Activated CD8-positive, alpha-beta memory T cell treated with anti-CD3 and anti-CD28 coated beads for 4 hours (primary cell): ENCODE measurements at regions not wholly inside any gene's neighbourhood (a gene's known extent, or its start where the extent isn't known, plus 50 kb on each side); places are given as distances from the start of the nearest gene placed in this dataset.
A peak's percentile ranks its signal among the peaks of the same experiment; 100 is the strongest.

Source experiments
- DNase-seq, 2 donors: peaks; one replicate each; pipeline ENCODE4 v3.0.0-alpha.2; 2020; ENCODE audit warnings: low read depth in 2 of 2

DNA sequence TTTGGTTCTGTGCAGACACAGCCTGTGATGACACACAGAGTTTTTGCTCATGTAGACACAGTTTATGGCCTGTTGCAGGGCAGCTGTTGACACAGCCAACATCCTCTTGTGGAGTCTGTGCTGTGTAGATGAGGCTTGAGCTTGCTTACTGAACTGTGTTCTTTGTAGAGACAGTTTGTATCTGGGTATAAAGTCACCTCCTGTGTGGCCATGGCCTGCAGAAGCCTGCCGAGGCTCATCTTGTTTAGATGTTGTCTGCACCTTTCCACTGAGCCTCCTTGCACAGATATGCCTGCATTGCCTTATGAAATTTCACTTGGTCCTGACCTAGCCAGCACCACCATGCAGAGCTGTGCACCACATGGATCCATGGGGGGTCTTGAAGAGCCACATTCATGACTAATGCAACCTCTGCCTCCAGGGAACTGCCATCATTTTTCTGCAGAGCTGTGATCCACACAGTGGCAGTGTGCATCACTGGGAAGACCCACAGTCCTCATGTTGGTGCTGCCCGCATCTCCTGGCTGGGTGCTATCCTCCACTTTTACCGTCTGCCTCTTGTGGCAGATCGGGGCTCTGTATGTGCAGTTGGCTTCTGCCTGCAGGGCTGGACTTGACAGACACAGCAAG, 198.0 kb upstream of the MAMLD1 start:
- no peak for DNase-seq

DNA sequence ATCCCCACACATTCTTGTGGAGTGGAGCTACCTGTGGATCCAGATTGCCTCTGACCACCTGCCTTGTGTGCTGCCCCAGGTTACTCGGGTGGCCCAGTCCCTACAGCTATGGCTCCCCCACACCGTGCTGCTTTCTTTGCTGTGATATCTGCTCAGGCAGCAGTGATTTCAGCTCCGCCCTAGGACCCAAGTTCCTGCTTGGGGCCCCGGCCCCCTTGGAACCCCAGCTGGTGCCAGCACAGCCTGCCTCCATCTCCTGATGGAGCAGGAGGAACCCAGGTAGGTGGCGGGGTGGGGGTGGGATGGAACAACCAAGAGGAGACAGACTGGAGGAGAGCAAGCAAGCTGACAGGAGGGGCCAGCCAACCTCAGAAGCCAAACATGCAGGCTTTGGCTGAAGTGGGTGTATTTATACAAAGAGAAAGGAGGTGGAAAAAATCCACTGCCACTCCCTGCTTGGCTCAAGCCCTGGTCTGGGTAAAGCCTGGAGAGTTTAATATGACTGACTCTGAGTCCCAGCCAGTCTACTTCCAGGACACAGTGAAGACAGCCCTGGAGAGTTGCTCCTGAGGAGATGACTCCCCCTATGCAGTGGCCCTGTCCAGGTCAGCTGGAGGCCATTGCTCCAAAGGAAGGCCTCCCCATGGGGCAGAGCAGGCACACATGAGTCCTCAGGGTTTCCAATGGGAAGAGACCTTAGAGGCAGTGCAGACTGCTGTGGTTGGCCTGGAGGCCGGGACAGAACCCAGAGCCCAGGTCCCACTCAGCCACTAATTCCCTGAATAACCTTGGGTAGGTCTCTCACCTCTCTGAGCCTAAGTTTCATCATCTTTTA, 197.1 kb upstream of the MAMLD1 start:
- DNase-seq = no peak

DNA sequence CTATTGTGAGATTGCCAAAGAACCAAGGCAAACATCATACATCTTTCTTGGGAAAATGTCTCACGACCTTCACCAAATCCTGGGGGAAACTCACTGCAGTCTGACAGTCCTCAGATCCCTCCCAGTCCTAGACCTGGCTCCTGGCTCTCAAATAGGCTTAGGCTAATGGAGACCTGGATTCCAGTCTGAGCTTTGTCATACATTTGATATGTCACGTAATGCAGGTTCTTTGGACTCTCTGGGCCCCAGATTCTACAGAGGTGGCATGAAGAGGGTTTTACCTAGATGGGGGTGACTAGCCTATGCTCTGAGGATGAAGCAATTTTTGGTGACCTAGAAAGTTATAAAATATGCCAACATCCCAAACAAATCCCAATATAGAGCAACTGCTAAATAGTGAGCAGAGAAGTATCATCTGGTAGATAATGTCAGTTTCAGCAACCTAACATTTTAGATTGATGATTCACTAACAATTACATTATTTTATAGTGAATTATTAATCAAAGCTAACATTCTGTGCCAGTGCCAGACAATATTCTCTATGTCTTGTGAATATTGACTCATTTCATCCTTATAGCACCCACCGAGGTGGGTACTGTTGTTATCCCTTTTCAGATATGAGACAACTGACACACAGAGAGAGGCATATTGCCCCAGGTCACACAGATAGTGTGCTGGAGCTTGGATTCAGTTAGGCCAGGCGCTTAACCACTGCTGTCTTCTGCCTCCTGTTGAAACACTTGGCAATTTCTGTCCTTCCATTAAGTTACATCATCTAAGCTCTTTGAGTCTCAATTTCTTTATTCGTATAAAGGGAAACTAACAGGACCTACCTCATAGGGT, 195.4 kb upstream of the MAMLD1 start:
- DNase-seq = no peak

DNA sequence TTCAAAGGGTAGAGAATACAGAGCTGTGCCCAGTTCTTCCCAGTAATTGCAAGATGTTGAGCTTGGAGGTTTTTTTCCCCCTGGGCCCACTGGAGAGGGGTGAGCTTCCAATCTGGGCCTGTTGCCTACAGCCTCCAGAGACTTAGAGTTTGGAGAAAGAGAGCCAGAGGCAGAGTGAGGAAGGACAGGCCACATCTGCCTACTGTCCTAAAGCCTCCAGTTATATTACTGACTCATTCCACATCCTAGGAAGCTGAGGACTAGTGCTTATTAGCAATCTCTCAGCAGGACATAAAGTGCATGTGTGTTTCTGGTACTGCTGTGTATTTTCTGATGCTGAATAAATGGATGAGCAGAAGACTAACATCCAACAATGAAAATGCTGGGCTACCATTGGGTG, 181.0 kb upstream of the MAMLD1 start:
- no peak for DNase-seq

DNA sequence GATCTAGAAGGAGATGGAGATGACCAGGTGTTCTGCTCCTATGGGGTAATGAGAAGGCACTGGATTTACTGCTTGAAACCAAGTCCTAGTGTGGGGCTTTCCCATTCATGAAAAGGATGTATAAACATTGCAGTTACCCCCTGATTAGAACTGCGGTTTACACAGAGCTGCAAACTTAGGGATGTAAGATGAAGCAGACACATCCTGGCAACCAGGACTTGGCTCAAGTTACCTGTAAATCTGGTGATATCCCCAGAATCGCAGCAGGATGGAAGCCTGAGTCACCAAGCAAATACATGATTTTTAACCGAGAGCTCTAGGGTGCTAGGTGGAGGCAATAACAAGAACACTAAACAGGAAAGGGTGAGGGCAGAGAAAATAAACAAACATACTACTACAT, 178.6 kb upstream of the MAMLD1 start:
- DNase-seq = no peak

DNA sequence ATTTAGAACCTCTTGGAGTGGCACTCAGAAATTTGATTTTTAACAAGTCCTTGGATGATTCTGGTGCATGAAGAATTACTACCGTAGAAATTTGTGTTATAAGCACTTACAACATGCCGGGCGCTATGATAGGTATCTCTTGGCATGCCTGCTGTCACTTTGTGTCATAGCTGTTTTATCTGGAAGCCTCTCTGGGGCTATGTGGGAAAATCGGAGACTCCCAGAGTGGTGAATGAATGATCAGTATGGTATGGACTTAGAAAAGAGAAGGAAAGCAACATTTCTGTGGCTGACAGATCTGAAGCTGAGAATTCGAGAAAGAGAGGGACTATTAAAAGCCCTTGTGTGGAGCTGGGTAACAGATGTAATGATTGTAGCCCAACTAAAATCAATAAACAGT, 177.4 kb upstream of the MAMLD1 start:
- no peak for DNase-seq

DNA sequence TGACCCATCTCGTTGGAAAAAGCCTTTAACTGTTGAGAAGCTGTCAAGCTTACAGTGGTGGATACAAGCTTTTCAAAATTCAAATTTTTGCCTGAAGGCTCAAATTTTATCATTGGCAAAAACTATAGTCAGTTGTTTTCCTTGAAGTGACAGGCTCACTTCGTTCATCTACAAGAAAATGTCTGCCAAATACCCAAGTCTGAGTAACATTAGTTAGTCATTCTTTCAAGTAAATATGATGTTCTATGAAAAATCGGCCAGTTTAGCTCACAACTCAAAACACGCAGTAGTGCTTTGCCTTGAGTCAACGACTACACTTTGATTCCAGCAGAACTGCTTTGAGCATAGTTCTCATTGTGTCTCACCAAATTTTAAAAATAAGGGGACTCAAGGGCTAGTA, 170.3 kb upstream of the MAMLD1 start:
- DNase-seq = no peak

DNA sequence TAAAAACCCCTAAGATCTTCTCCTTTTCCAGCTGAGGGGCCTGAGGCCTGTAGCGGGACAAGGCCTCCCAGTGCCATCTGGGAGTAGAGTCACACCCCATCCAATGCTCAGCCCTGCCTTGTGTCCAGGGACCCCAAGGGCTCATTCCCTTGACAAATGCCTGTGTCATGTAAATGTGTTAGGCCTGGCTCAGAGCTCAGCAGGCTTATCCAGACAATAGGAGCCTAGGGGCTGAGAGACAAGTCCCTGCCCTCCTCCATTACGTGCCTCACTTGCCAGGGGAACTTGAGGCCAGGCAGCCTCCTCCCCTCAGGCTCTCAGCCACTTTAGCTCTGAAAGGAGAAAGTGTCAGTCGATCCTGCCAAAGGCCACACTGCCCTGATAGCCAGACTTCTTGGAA, 166.8 kb upstream of the MAMLD1 start:
- no peak for DNase-seq

DNA sequence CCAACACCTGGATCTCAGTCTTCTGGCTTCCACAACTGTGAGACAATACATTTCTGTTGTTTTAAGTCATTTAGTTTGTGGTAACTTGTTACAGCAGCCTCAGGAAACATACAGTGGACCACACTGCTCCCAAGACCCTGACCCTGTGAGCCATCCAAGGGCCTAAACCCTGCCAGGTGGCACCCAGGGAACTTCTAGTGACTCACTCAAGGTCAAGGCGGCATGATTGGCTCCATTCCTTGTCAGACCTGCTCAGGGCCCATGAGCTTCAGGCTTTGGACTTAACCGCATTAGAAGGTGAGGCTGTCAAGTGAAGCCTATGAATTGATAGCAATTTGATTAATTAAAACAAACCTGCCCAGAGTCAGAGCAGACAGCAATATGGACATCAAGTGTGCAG, 165.7 kb upstream of the MAMLD1 start:
- DNase-seq = no peak

DNA sequence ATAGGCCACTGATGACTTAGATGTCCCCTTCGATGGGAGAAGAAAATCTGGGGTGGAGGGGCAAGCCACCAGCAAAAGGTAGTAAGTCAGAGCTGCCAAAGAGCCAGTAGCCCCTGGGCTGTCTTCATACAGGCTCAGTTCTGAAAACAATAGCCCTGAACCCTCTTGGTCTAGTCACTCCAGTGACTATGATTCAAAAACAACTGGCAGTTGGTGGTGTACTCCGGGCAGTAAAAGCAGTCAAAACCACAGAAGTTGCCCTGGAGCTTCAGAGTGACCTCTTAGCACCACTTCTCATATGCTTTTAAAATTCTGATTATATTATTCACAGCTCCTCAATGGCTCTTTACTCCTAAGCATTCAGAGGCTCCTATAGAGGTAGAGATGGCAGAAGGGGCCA, 164.3 kb upstream of the MAMLD1 start:
- no peak for DNase-seq

DNA sequence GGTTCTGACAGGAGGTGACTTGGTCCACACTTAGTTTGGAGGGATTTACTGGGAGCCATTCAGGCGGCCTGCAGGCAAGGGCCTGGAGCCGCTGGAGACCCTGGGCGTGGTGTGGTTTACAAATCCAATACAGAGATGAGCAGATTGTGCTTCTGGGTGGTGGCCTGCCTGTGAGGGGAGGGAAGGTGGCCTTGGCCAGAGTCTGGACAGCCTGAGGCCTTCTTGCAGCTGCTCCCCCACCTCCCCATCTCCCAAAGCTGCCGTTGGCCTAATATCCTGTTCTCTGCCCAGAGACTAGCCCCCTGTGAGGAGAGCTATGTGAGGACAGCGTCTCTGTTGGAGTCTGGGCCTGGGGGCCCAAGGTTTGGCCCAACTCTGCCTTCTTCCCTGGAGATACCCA, 163.9 kb upstream of the MAMLD1 start:
- no peak for DNase-seq

DNA sequence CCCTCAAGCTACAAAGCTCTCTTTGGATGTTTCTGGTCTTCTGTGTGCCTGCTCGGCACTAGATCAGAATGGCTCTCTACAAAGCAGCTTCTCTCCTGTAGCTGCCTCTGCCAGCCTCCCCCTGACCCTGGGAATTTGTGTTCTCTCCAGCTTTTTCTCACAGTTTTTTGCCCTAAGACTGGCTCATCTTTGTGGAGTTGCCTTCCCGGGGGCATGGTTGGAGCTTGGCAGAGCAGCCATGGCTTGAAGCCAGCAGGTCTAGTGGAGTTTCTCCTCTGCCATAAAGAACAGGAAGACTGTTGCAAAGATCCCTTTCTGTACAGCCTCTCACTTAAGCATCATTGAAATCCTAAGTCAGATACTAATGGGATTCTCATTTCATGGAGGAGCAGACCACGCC, 163.3 kb upstream of the MAMLD1 start:
- DNase-seq = no peak

DNA sequence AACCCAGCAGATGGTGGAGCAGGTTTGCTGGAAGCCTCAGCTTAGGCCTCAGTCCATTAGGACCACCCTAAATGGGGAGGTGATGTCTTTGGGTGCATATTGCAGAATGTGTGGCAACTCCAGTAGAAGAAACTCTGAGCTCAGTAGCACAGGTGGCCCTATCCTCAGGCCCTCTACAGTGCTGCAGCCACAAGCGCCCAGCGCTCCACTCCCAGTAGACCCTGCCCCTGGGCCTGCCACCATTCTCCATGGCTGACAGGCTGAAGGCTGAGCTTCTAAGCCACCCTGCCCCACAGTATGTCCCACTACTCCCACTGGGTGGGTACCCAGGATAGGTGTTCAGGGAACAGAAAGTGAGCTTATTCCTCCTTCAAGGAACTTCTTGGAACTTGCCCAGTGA, 162.8 kb upstream of the MAMLD1 start:
- no peak for DNase-seq

DNA sequence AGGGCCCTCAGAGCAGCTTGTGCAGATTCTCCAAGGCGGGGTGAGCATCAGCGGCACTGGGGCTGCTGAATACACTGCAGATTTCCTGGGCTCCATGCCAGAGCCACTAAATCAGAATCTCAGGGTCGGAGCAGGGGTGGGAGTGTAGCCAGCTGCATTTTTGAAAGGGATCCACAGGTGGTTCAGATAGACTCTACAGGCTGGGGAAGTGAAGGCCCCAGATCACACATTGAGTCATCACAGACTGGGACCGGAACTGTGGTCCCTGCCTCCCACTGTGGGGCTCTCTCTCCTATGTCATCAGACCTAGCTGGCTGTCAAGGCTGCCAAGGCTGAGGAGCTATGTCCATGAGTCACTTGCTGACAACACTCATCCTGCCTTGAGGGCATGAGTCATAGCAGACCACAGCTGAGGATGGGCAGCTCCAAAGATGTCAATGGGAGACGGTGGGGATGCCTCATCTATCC, 162.3 kb upstream of the MAMLD1 start:
- peak; percentile 6 to 27 for DNase-seq

DNA sequence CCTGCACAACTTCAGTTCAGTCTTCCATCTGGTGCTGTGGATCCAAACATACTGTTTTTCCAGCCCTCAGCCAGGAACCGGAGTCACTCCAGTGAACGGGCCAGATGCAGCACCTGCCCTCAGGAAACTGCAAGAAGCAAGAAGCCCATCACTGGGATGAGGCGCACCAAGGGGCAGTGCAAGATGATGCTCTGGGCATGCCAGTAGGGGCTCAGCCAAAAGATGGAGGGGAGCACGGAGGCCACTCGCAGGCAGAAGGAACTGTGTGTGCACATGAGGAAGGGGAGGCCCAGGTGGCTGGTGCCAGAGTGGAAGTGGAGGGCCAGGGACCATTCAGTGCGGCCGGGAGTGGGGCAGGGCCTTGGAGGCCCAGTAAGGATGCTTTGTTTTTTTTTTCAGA, 161.7 kb upstream of the MAMLD1 start:
- no peak for DNase-seq

DNA sequence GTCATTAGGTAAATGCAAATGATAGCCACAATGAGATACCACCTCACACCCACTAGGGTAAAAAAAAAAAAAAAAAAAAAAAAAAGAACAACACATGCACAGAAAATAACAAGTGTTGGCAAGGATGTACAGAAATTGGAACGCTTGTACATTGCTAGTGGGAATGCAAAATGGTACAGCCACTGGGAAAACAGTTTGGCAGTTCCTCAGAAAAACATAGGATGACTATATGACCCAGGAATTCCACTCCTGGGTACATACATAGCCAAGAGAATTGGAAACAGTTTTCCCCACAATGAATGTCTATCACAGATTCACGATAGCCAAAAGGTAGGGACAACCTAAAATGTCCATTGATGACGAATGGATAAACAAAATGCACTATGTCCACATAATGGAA, 161.3 kb upstream of the MAMLD1 start:
- DNase-seq = no peak

DNA sequence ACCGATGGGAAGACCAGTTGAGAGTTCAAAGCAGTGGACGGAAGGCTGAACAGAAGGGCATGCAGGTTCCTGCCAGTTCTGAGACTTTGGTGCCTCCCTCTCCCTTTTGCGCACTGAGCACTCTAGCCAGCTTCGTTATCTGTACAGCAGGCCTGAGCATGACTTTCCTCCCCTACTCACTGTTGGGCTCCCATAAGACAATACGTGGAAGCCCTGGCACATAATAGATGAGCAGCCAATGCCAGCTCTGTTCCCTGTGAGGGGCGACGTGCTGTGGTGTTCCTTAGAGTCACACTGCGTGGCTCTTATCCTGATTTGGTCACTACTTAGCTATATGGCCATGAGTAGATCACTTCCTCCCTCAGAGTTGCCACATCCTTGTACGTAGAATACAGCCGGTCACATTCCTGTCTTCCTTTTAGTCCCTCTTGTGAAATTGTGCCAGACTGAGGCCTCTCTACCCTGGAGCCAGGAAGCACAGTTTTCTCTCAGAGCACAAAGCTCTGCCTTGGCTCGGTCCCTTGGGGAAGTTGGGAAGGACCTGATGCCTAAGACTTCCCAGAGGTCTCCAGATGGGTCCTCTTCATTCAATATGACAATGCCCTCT, 160.4 kb upstream of the MAMLD1 start:
- no peak for DNase-seq

DNA sequence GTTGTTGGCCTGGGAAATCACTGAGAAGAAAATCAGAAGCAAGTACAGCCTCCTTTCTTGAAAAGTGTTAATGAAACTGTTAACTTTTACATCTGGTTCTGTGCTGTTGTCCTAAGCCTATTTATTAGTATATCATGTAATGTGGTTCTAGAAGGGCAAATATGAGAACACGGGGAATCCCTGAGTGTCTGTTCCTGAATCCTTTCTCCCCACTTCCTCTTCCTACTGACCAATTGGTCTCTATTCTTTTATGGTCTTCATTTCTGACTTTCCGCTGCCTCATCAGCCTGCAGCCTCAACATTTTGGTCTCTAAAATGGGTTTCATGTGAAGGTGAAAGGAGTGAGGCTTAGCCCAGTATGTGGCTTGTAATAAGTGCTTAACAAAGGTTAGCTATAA, 159.9 kb upstream of the MAMLD1 start:
- no peak for DNase-seq

DNA sequence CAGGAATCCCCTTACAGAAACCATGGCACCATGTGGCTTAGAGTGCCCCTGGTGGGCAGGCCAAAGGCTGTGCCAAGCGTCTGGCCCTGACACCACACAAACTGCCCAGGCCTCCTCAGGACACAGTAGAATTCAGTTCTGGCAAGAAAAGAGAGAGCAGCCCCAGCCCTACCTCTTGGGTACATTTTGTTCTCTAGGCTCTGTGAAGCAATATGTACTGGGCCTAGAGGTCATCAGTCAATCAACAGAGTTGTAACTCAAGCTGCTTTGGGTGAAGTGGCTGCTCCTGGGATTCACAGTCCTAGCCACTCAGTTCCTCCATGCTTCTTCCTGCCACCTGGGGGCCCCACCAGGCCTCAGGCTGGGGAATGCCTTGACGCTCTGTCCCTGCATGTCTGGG, 158.1 kb upstream of the MAMLD1 start:
- DNase-seq = no peak

DNA sequence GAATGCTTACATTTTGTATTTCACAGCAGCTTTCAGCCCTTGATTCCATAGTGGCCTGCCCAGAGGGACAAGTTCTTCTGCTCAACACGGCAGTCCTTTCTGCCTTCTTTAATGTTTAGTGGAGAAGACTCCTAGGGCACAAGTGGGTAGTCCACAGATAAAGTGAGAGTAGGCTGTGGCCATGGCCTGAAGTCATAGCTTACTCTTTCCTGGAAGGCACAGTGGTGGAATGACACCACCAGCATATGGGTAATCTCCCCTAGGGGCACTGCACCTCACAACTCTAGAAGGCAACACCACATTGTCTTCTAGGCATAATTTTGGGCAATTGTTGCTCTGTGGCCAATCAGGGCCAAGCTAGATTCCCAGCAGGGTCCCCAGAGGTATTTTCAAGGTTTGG, 155.4 kb upstream of the MAMLD1 start:
- no peak for DNase-seq

DNA sequence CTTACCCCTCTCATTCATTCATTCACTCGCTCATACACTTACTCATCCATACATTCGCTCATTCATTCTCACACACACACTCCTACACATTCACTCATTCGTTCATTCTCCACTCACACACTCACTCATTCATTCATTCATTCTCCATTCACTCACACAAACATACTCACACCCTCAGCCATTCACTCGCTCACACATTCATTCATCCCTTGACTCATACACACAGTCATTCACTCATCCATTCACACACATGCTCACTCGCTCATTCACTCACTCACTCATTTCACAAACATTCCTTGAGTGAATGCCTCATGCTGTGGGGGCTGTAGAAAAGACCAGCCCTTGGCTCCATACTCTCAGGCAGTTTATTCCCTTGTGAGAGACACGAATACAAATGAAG, 151.1 kb upstream of the MAMLD1 start:
- no peak for DNase-seq
